Glutamatergic neuron (in vitro differentiated cells): ENCODE measurements at regions not wholly inside any gene's neighbourhood (a gene's known extent, or its start where the extent isn't known, plus 50 kb on each side); places are given as distances from the start of the nearest gene placed in this dataset.

Experiments
- DNase-seq: peaks from one replicate; pipeline ENCODE4 v3.0.0; 2022
- H3K27ac Mint-ChIP-seq: one replicate; pipeline ENCODE4 v1.8.0; 2020; ENCODE audit warnings: mild to moderate bottlenecking, mixed read lengths, inconsistent platforms; ENCODE audit not compliant: unreplicated experiment
- H3K27me3 Mint-ChIP-seq: one replicate; pipeline ENCODE4 v1.8.0; 2020; ENCODE audit warnings: mild to moderate bottlenecking, moderate library complexity, mixed read lengths, inconsistent platforms; ENCODE audit not compliant: unreplicated experiment
- H3K36me3 Mint-ChIP-seq: one replicate; pipeline ENCODE4 v1.8.0; 2020; ENCODE audit warnings: mild to moderate bottlenecking, mixed read lengths, inconsistent platforms; ENCODE audit not compliant: unreplicated experiment
- H3K4me1 Mint-ChIP-seq: one replicate; pipeline ENCODE4 v1.8.0; 2020; ENCODE audit warnings: mild to moderate bottlenecking, low read depth, mixed read lengths, inconsistent platforms; ENCODE audit not compliant: unreplicated experiment
- H3K4me3 Mint-ChIP-seq: one replicate; pipeline ENCODE4 v1.8.0; 2020; ENCODE audit warnings: mild to moderate bottlenecking, mixed read lengths, inconsistent platforms; ENCODE audit not compliant: unreplicated experiment
- H3K9me3 Mint-ChIP-seq: one replicate; pipeline ENCODE4 v1.8.0; 2020; ENCODE audit warnings: mild to moderate bottlenecking, moderate library complexity, mixed read lengths, inconsistent platforms; ENCODE audit not compliant: unreplicated experiment
- CTCF ChIP-seq: fragments of 200-600 bp; sonication (generic); IDR thresholded peaks from one replicate; pipeline ENCODE4 v1.5.0; 2021; ENCODE audit not compliant: partially characterized antibody, unreplicated experiment

- TF ChIP-seq CTCF, result no peak
- Mint-ChIP-seq H3K4me1 (no peaks in the 10 kb centered on the region), H3K4me3 (no peak overlapping the region), H3K27me3 (no peaks in the 10 kb centered on the region), H3K36me3 (no peaks in the 10 kb centered on the region), H3K9me3 (peaks cover 2% of the 10 kb centered on the region), H3K27ac (no peak overlapping the region)
- DNase-seq, result no peak
Observed at GRCh38 chr1:177351361-177352108, 180.8 kb downstream of the BRINP2 start.

DNA sequence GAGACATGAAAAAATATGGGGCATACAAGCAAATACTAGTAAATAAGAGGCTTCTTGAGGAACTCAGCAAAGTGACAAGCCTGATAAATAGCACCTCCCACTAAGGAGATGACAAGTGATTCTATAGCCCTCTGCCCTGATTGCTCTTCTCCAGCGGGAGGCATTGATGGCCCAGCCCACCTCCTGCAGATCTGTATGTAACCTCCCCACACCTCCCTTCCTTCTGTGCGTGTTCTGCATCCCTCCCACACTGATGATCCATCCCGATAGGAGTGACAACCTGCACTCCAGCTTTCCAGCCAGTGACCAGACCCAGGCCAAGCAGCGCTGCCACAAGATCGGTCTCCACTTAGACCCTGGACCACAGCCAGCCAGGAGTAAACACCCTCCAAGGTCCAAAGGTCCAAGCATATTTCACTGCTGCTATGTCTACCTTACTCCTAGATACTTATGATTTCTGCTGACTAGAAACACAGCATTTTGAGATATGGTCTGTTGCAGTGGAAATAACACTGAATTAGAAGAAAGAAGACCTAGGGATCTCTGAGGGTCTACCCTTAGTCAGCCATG is 176.1 kb downstream of the BRINP2 start:
- Mint-ChIP-seq H3K27me3 (no peaks in the 10 kb centered on the region), H3K27ac (no peak overlapping the region), H3K9me3 (peaks cover 2% of the 10 kb centered on the region), H3K4me1 (no peaks in the 10 kb centered on the region), H3K4me3 (no peak overlapping the region), H3K36me3 (no peaks in the 10 kb centered on the region)
- TF ChIP-seq CTCF, result no peak
- no peak for DNase-seq

- no peak overlapping the region for H3K27ac Mint-ChIP-seq
- peaks cover 7% of the 10 kb centered on the region for H3K4me1 Mint-ChIP-seq
- TF ChIP-seq CTCF, result no peak
- H3K9me3 Mint-ChIP-seq, result peaks cover 2% of the 10 kb centered on the region
- H3K4me3 Mint-ChIP-seq, result no peak overlapping the region
- H3K27me3 Mint-ChIP-seq, result no peaks in the 10 kb centered on the region
- no peak for DNase-seq
- H3K36me3 Mint-ChIP-seq, result no peaks in the 10 kb centered on the region
Observed at GRCh38 chr1:177343445-177343844, 172.7 kb downstream of the BRINP2 start.

GRCh38 chr1:177341773-177342172 is 171.0 kb downstream of the BRINP2 start:
- no peaks in the 10 kb centered on the region for H3K36me3 Mint-ChIP-seq
- TF ChIP-seq CTCF, result no peak
- DNase-seq, result no peak

GRCh38 chr1:177340601-177341067 is 169.9 kb downstream of the BRINP2 start:
- H3K27ac Mint-ChIP-seq, result no peak overlapping the region
- H3K27me3 Mint-ChIP-seq, result no peaks in the 10 kb centered on the region
- no peak for TF ChIP-seq CTCF
- H3K4me1 Mint-ChIP-seq, result peaks cover 7% of the 10 kb centered on the region
- no peak overlapping the region for H3K4me3 Mint-ChIP-seq
- H3K36me3 Mint-ChIP-seq, result no peaks in the 10 kb centered on the region
- DNase-seq, result peak; percentile 34
- peaks cover 2% of the 10 kb centered on the region for H3K9me3 Mint-ChIP-seq

More at GRCh38 chr1:177341773-177342172, 171.0 kb downstream of the BRINP2 start:
- Mint-ChIP-seq H3K4me3 (no peak overlapping the region), H3K9me3 (peaks cover 2% of the 10 kb centered on the region), H3K27ac (no peak overlapping the region), H3K4me1 (peaks cover 7% of the 10 kb centered on the region), H3K27me3 (no peaks in the 10 kb centered on the region)
